Left ventricle myocardium superior (tissue), 1 donor: ENCODE measurements at regions not wholly inside any gene's neighbourhood (a gene's known extent, or its start where the extent isn't known, plus 50 kb on each side); places are given as distances from the start of the nearest gene placed in this dataset.
"Not testable (repeated sequence)": the region's sequence is repeated elsewhere in the genome, so short reads cannot be mapped to it uniquely, and the experiment has no call there.

Experiments
- ATAC-seq: fragments of 200-7000 bp; cut with Tn5 transposase; one replicate; pipeline ENCODE4 v1.9.1; 2020; ENCODE audit warnings: mild to moderate bottlenecking, moderate library complexity
- DNase-seq: peaks from one replicate; pipeline ENCODE4 v3.0.0-alpha.2; 2020
- intact Hi-C: fragments of 100-400 bp; cut with micrococcal nuclease; formaldehyde crosslinking; loops from one replicate; pipeline ENCODE4 v1.11.0; 2022
- donor health status: DM: no; HTN: yes; CAD: no; lungs with severe emphysema.

DNA sequence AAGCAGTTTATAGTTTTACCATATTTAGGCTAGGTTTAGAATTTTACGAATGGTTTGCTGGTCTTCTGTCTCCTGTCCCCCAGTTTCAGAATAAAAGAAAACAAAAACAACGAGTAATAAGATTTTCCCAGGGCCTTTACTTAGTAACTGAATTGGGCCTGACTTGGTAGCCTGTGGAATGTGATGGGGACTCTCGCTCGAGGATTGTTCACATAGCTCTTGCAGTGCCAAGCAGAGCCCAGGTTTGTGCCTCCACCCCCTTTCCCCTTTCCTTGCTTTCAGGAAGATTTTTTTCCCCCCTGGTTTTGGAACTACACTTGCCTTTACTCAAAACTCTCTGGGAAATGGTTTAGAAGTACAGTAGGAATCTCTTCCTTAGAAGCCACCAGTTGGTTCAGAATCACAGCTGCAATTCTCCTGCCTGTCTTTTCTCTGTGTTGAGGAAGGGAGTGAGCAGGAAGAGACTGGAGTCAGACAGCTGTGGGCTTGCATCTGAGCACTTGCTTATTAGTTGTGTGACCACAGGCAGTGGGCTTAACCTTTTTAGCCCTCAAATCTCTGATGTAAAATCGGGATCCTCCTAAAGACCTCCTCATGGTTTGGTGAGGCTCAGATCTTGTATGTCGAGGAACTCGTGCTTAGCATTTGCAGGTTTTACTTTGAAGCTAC, 501.2 kb downstream of the PCNX1 start:
- intact Hi-C loops = no loop called here

GRCh38 chr14:71410578-71411284, 503.5 kb downstream of the PCNX1 start:
- DNase-seq (no peak), ATAC-seq (no peak)
- intact Hi-C loops = no loop called here

More for the DNA sequence above, 501.2 kb downstream of the PCNX1 start:
- DNase-seq (no peak), ATAC-seq (no peak)

- intact Hi-C loops = no loop called here
- ATAC-seq (no peak), DNase-seq (no peak)
Observed at GRCh38 chr14:71411285-71411595, 504.0 kb downstream of the PCNX1 start.

GRCh38 chr14:71411738-71412137, 504.5 kb downstream of the PCNX1 start:
- ATAC-seq (no peak), DNase-seq (no peak)
- intact Hi-C loops = no loop called here

DNA sequence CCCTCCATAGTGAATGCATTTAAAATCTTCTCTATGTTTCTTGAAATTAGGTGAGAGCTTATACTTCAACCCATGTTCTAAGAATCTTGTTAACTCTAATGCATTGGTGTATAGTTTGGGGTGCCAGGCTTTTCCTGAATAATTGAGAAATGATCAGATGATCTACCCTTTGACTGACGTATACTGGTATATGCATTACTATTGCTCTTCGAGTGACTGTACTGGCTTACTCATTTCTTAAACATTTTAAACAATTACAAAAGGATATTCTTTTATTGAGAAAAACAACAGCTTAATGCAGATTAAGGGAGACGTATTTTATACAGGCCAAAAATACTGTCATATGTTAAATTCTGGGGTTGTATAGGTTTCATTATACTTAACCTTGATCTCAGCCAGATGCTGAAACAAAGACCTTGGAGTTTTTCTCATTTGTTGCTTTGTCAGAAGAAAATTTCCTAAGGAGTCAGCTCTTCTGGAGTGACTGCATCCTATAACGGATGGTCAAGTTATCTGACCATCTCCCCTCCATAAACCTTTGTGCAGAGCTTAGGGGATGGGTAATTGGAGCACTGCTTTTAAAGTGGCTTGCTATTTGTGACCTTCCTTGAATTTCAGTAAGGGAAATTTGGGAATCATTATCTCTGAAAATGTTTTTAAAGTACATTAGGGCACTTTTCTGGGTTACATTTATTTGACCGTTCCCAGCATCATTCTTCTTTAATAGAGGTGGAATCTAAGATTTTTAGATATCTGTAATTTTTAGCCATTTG, 507.6 kb downstream of the PCNX1 start:
- ATAC-seq = no peak
- DNase-seq = no peak
- intact Hi-C loops = no loop called here

DNA sequence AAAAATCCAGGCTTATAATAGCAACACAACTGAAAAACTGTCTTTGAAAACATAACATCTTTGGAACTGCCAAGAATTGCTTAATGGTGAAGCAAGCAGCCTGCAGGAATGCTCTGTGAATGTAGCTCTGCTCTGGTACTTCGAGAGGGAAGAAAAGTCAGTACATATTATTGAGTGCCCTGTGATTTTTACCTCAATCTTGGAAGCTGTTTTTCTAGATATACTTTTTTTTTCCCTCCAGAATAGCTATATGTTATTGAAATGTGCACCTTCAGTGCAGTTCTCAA, 508.1 kb downstream of the PCNX1 start:
- ATAC-seq (no peak), DNase-seq (no peak)
- intact Hi-C loops = no loop called here

DNA sequence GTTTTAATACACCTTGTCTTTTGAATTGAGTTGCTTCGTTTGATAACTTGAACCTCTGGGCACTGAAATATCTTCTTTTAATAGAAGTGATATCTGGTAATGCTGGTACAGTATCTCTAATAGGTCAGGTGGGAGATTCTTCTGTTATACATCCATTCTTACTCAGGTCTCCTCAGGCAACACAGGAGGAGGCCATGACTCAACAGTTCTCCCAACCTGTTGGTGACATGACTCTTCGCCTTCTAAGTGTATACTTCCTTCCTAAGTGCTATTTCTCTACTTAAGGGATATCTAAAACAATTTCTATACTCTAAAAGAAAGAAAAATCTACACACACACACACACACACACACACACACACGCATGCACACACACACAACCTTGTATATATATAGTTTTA, 509.1 kb downstream of the PCNX1 start:
- intact Hi-C loops = no loop called here
- no peak for DNase-seq
- no peak for ATAC-seq

DNA sequence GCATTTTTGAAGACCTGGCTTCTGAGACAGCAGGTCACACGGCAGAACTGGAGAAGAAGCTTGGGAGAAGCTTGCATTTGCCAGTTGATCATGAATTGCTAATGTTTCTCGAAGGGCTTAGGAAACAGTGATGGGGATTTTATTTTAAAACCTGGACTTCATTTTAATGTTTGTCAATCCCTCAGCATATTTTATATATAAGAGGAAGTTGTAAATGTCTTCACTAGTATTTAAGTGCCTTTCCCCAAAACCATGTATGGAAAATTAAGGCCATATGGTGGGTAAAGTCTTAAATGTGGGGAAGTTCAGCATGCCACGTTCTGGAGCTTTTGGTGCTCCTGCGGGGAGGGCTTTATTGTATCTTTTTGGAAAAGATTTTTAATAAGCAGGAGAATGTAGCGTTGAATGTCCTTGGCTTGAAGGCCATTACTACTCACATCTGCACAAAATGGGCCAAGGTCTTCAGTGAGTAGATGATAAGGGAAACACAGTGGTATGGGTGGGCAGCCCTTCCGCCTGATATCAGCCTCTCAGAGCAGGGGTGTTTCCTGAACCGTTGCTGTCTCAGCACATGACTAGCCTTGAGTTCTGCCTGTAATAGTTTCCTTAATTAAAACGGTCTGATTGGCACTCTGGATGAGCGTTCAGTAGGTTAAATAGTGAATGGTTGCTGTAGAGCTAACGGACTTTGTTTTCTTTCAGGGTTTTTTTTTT, 511.4 kb downstream of the PCNX1 start:
- ATAC-seq (no peak), DNase-seq (no peak)
- intact Hi-C loops = no loop called here

DNA sequence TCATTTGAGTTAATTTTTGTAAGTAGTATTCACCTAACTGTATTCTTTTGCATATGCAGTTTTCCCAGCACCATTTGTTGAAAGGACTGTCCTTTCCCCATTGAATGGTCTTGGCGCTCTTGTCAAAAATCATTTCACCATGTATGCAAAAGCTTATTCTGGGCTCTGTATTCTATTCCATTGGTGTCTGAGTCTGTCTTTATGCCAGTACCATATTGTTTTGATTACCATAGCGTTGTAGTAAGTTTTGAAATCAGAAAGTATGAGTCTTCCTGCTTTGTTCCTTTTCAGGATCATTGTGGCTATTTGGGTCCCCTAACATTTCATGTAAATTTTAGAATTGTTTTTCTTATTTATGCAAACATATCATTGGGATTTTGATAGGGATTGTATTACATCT, 508.7 kb upstream of the RGS6 start:
- ATAC-seq (no peak), DNase-seq (no peak)
- intact Hi-C loops = no loop called here

DNA sequence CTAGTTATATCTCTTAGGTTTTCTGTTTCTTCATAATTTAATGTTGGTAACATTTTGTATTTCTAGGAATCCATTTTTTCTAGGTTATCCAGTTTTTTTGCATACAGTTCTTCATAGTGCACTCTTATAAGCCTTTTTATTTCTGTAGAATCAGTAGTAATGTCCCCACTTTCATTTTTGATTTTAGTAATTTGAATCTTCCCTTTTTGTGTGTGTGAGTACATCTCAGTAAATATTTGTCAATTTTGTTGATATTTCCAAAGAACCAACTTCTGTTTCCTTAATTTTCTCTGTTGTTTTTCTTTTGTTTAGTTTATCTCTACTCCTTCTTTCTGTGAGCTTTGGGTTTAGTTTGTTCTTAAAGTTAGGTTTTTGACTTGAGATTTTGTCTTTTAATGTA, 507.3 kb upstream of the RGS6 start:
- no peak for ATAC-seq
- intact Hi-C loops = no loop called here
- DNase-seq = no peak

DNA sequence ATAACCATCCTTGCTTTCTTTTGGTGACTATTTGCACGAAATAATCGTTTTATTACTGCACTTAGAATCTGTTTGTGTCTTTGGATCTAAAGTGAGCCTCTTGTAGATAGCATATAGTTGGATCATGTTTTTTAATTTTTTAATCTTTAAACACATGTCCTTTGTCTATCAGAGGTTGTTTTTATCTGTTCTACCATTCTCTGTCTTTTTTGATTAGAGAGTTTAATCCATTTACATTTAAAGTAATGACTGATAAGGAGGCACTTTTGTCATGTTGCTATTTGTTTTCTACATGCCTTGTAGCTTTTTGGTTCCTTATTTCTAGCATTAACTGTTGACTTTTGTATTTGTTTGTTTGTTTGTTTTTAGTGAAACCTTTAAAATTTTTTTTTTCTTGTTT, 506.2 kb upstream of the RGS6 start:
- intact Hi-C loops = no loop called here
- ATAC-seq (no peak), DNase-seq (no peak)

DNA sequence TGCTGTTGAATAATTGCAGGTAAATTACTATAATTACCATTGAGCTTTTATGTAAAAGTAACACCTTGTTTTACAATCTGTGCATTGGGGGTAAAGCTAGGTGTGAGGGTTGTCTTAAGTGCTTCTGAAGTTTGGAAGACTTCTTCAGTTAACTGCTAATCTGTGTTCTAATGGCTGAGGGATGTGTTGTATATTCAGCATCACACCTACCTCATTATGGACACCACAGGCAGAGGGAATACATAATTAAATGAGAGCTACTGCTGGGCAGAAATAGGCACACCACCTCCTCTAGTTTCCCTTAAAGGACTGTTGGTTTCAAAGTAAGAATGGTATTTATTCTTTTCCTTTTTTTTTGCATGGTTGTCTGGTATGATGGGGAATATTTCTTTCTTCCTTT, 502.3 kb upstream of the RGS6 start:
- DNase-seq = no peak
- no peak for ATAC-seq
- intact Hi-C loops = no loop called here

DNA sequence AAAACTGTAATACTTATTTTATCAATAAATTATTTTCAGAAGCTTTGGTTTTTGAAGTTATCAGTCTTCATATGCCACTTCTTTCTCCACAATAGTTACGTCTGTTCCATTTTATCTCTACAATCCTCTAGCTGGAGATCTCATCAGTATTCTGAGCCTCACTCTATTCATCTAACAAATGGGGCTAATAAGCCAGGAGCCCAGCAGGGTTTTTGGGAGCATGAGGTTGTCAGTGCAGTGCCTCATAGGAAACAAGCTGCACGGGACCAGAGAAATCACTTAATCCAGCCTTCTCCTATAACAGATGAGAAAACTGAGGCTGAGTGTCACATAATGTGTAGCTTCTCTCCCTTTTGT, 501.9 kb upstream of the RGS6 start:
- intact Hi-C loops = no loop called here
- DNase-seq = no peak
- ATAC-seq = no peak

DNA sequence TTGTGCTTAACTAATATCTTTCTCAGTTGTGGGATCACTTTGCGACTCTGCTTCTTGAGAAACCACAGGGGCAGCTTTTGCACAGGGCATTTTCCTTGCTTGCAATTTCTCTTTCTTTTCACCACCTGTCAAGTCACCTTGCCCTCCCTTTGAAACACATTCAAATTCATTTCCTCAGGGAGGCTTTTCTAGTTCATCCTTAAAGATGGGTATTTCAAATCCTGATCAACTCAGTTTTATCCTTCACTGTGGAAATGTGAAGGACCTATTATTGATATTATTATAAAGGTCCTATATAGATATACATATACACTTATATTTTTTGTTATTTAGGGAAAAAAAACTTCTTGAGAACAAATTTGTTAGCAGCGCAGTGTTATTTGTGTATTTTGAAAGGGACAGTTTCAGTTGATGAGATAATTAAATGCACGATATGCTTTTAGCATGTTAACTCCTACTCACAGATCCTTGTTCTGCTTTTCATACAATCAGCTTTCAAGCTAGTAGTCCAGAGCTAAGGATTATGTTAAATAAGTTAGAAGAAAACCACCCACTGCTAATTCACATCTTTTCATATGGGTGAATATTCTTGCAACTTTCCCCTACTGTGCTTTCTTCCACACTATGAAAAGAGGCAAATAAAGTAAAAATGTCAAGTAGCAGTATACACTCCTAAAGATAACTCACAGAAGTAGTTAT, 501.4 kb upstream of the RGS6 start:
- DNase-seq = no peak
- intact Hi-C loops = no loop called here
- ATAC-seq = no peak

GRCh38 chr14:71432334-71433110, 499.7 kb upstream of the RGS6 start:
- intact Hi-C loops = no loop called here
- no peak for ATAC-seq
- DNase-seq = no peak

DNA sequence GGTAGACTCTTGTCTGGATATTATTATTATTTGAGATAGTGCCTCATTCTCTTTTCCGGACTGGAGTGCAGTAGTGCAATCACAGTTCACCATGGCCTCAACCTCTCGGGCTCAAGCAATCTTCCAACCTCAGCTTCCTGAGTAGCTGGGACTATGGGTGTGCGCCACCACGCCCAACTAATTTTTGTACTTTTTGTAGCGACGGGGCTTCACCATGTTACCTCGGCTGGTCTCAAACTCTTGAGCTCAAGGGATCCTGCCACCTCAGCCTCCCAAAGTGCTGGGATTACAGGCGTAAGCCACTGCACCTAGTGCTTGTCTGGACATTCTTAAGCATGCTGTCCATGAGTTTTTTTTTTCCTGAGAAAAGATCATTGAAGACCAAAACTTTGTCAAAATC, 498.9 kb upstream of the RGS6 start:
- DNase-seq (no peak), ATAC-seq (no peak)
- intact Hi-C loops = no loop called here

DNA sequence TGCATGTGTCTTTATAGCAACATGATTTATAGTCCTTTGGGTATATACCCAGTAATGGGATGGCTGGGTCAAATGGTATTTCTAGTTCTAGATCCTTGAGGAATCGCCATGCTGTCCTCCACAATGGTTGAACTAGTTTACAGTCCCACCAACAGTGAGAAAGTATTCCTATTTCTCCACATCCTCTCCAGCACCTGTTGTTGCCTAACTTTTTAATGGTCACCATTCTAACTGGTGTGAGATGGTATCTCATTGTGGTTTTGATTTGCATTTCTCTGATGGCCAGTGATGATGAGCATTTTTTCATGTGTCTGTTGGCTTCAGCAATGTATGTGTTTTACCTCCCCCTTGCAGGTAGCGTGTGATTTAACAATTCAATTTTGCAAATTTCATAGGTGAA, 496.6 kb upstream of the RGS6 start:
- intact Hi-C loops, DNase-seq, ATAC-seq: not testable (repeated sequence)

- DNase-seq (no peak), ATAC-seq (no peak)
- intact Hi-C loops = no loop called here
Observed at GRCh38 chr14:71437870-71438269, 494.4 kb upstream of the RGS6 start.

- ATAC-seq (no peak), DNase-seq (no peak)
- intact Hi-C loops = no loop called here
Observed at GRCh38 chr14:71438684-71439083, 493.5 kb upstream of the RGS6 start.
